ENCODE measurements at regions not wholly inside any gene's neighbourhood (a gene's known extent, or its start where the extent isn't known, plus 50 kb on each side); places are given as distances from the start of the nearest gene placed in this dataset.
A peak's percentile ranks its signal among the peaks of the same experiment; 100 is the strongest.

- Histone ChIP-seq H3K9ac (ENCODE audit: low read length) (no peak overlapping the region), H3K9me3 (ENCODE audit: low read length) (no peaks in the 10 kb centered on the region), H2AFZ (ENCODE audit: low read depth, low read length) (no peak overlapping the region), H3K27ac (ENCODE audit: low read length) (no peak overlapping the region), H3K4me2 (ENCODE audit: low read length) (no peak overlapping the region), H4K20me1 (ENCODE audit: insufficient read depth) (no peaks in the 10 kb centered on the region), H3K27me3 (ENCODE audit: insufficient read depth, low read depth, low read length) (no peaks in the 10 kb centered on the region), H3F3A (ENCODE audit: insufficient read depth, low read length, poor library complexity, severe bottlenecking) (no peaks in the 10 kb centered on the region), H3K36me3 (ENCODE audit: insufficient read depth, low read length) (no peaks in the 10 kb centered on the region), H3K9me2 (ENCODE audit: insufficient read depth, low read length) (no peaks in the 10 kb centered on the region), H3K79me2 (replicated peaks; ENCODE audit: insufficient read depth, low read length) (no peaks in the 10 kb centered on the region), H3K4me3 (ENCODE audit: low read length) (no peak overlapping the region)
- no peak for TF ChIP-seq EP300 (conservative IDR thresholded peaks at IDR 0.05; ENCODE audit: poor library complexity, severe bottlenecking)
- TF ChIP-seq TAF1 (IDR thresholded peaks at IDR 0.05; ENCODE audit: low read depth) = no peak
- TF ChIP-seq, protein P1, sequence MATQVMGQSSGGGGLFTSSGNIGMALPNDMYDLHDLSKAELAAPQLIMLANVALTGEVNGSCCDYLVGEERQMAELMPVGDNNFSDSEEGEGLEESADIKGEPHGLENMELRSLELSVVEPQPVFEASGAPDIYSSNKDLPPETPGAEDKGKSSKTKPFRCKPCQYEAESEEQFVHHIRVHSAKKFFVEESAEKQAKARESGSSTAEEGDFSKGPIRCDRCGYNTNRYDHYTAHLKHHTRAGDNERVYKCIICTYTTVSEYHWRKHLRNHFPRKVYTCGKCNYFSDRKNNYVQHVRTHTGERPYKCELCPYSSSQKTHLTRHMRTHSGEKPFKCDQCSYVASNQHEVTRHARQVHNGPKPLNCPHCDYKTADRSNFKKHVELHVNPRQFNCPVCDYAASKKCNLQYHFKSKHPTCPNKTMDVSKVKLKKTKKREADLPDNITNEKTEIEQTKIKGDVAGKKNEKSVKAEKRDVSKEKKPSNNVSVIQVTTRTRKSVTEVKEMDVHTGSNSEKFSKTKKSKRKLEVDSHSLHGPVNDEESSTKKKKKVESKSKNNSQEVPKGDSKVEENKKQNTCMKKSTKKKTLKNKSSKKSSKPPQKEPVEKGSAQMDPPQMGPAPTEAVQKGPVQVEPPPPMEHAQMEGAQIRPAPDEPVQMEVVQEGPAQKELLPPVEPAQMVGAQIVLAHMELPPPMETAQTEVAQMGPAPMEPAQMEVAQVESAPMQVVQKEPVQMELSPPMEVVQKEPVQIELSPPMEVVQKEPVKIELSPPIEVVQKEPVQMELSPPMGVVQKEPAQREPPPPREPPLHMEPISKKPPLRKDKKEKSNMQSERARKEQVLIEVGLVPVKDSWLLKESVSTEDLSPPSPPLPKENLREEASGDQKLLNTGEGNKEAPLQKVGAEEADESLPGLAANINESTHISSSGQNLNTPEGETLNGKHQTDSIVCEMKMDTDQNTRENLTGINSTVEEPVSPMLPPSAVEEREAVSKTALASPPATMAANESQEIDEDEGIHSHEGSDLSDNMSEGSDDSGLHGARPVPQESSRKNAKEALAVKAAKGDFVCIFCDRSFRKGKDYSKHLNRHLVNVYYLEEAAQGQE (IDR thresholded peaks at IDR 0.05; ENCODE audit: borderline replicate concordance) = no peak
- no peak for TF ChIP-seq SMC3 (conservative IDR thresholded peaks at IDR 0.05; ENCODE audit: poor library complexity)
- no peak for TF ChIP-seq POLR2AphosphoS5 (IDR thresholded peaks at IDR 0.05)
- TF ChIP-seq RAD21 (conservative IDR thresholded peaks at IDR 0.05) = no peak
- TF ChIP-seq EZH2 (IDR thresholded peaks at IDR 0.05; ENCODE audit: borderline replicate concordance, insufficient read depth, low read length, poor library complexity, severe bottlenecking) = no peak
- TF ChIP-seq MXI1 (conservative IDR thresholded peaks at IDR 0.05; ENCODE audit: poor library complexity, severe bottlenecking) = no peak
- TF ChIP-seq, protein P2, sequence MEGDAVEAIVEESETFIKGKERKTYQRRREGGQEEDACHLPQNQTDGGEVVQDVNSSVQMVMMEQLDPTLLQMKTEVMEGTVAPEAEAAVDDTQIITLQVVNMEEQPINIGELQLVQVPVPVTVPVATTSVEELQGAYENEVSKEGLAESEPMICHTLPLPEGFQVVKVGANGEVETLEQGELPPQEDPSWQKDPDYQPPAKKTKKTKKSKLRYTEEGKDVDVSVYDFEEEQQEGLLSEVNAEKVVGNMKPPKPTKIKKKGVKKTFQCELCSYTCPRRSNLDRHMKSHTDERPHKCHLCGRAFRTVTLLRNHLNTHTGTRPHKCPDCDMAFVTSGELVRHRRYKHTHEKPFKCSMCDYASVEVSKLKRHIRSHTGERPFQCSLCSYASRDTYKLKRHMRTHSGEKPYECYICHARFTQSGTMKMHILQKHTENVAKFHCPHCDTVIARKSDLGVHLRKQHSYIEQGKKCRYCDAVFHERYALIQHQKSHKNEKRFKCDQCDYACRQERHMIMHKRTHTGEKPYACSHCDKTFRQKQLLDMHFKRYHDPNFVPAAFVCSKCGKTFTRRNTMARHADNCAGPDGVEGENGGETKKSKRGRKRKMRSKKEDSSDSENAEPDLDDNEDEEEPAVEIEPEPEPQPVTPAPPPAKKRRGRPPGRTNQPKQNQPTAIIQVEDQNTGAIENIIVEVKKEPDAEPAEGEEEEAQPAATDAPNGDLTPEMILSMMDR (IDR thresholded peaks at IDR 0.05; ENCODE audit: poor library complexity, severe bottlenecking) = no peak
These were observed 318.5 kb downstream of the BLID start for GRCh38 chr11:121797496-121797895.

GRCh38 chr11:121795174-121795573 lies 320.8 kb downstream of the BLID start:
- Histone ChIP-seq H3K9me2 (ENCODE audit: insufficient read depth, low read length) (no peaks in the 10 kb centered on the region), H3K27ac (ENCODE audit: low read length) (peak overlapping the region; percentile 7), H3K4me3 (ENCODE audit: low read length) (no peak overlapping the region), H3K4me2 (ENCODE audit: low read length) (no peak overlapping the region), H3K27me3 (ENCODE audit: insufficient read depth, low read depth, low read length) (no peaks in the 10 kb centered on the region), H3K79me2 (replicated peaks; ENCODE audit: insufficient read depth, low read length) (no peaks in the 10 kb centered on the region), H2AFZ (ENCODE audit: low read depth, low read length) (peak overlapping the region; percentile 31), H3K9me3 (ENCODE audit: low read length) (no peaks in the 10 kb centered on the region), H4K20me1 (ENCODE audit: insufficient read depth) (no peaks in the 10 kb centered on the region), H3F3A (ENCODE audit: insufficient read depth, low read length, poor library complexity, severe bottlenecking) (no peaks in the 10 kb centered on the region), H3K36me3 (ENCODE audit: insufficient read depth, low read length) (no peaks in the 10 kb centered on the region), H3K9ac (ENCODE audit: low read length) (peak overlapping the region; percentile 11)
- no peak for TF ChIP-seq TAF1 (IDR thresholded peaks at IDR 0.05; ENCODE audit: low read depth)
- TF ChIP-seq EP300 (conservative IDR thresholded peaks at IDR 0.05; ENCODE audit: poor library complexity, severe bottlenecking) = no peak

DNA sequence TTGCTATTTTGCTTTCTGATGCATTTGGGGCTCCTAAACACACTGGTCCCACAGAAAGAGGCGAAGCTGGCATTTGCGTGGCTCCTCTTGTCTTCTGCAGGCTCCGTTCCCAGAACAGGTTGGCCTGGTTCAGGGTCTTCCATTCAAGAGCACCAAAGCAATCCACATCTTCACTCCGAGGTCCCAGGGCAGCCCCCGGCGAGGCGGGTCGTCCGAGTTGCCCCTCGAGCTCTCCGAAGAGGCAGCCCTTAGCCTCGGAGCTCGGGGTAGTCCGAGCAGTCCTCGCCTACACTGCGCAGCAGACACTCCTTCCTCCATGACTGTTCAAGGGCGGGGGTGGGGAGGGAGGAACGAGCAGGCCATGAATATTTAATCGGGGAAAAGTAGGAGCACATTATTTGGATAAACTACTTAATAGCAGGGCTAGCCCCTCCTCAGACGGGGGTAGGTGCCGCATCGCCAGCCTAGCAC lies 321.3 kb downstream of the BLID start:
- H3K27me3 ChIP-seq (ENCODE audit: insufficient read depth, low read depth, low read length) = no peaks in the 10 kb centered on the region
- H3K9me2 ChIP-seq (ENCODE audit: insufficient read depth, low read length) = no peaks in the 10 kb centered on the region
- H3K9me3 ChIP-seq (ENCODE audit: low read length) = no peaks in the 10 kb centered on the region
- H3K4me2 ChIP-seq (ENCODE audit: low read length) = no peak overlapping the region
- no peaks in the 10 kb centered on the region for H3F3A ChIP-seq (ENCODE audit: insufficient read depth, low read length, poor library complexity, severe bottlenecking)
- peak overlapping the region; percentile 11 for H3K9ac ChIP-seq (ENCODE audit: low read length)
- TF ChIP-seq SMC3 (conservative IDR thresholded peaks at IDR 0.05; ENCODE audit: poor library complexity) = no peak
- H3K79me2 ChIP-seq (replicated peaks; ENCODE audit: insufficient read depth, low read length) = no peaks in the 10 kb centered on the region
- H2AFZ ChIP-seq (ENCODE audit: low read depth, low read length) = peak overlapping the region; percentile 31
- H3K36me3 ChIP-seq (ENCODE audit: insufficient read depth, low read length) = no peaks in the 10 kb centered on the region
- H3K27ac ChIP-seq (ENCODE audit: low read length) = peak overlapping the region; percentile 7
- H4K20me1 ChIP-seq (ENCODE audit: insufficient read depth) = no peaks in the 10 kb centered on the region
- no peak overlapping the region for H3K4me3 ChIP-seq (ENCODE audit: low read length)

All from neural cell (in vitro differentiated cells).